GM19239 (cell line): ENCODE measurements at regions not wholly inside any gene's neighbourhood (a gene's known extent, or its start where the extent isn't known, plus 50 kb on each side); places are given as distances from the start of the nearest gene placed in this dataset.

ENCODE experiments used
- DNase-seq: peaks from one replicate; pipeline ENCODE4 v3.0.0; 2011; ENCODE audit warnings: low spot score; ENCODE audit not compliant: insufficient read length
- FAIRE-seq: peaks from 2 replicates; lab custom pipeline; 2011; peaks lifted over from hg19 to GRCh38; lab: Jason Lieb, UNC

DNA sequence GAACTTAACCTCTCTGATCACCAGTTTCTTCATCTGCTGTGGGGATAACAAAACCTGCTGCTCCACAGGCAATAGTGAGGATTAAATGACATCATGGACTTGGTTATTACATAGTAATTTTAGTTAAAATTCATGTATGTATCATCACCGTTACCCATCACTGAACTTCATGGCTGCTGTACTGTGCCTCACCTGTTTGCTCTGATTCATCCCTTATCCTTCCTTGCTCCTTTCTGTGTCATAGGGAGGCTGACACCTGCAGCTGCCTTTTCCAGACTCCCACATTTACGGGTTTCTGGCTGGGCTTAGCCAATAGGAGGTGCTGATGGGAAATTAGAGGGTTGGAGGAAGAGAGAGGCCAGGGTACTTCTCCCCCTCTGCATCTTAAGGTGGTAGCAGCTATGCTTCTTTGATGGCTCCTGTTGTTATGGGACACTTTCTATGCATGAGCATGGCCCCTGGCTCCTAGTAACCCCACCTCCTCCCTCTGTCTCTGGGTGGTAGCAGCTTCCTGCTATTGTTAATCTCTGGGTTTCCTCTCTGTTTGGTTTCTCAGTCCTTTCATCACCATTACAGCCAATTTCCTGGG lies 332.1 kb downstream of the DHX35 start:
- DNase-seq (no peak), FAIRE-seq (no peak)

- FAIRE-seq, result no peak
- no peak for DNase-seq
Measured at GRCh38 chr20:39292193-39292736, 330.1 kb downstream of the DHX35 start.

- DNase-seq (no peak), FAIRE-seq (no peak)
Measured at GRCh38 chr20:39291301-39291700, 329.2 kb downstream of the DHX35 start.

- FAIRE-seq (no peak), DNase-seq (no peak)
Measured at GRCh38 chr20:39290575-39290974, 328.4 kb downstream of the DHX35 start.

- no peak for FAIRE-seq
- no peak for DNase-seq
Measured at GRCh38 chr20:39289831-39290230, 327.7 kb downstream of the DHX35 start.

GRCh38 chr20:39289316-39289715 lies 327.2 kb downstream of the DHX35 start:
- FAIRE-seq, result no peak
- peak; percentile 16 for DNase-seq

GRCh38 chr20:39283464-39283863 lies 321.3 kb downstream of the DHX35 start:
- no peak for FAIRE-seq
- no peak for DNase-seq

GRCh38 chr20:39282619-39283092 lies 320.5 kb downstream of the DHX35 start:
- FAIRE-seq (no peak), DNase-seq (no peak)

DNA sequence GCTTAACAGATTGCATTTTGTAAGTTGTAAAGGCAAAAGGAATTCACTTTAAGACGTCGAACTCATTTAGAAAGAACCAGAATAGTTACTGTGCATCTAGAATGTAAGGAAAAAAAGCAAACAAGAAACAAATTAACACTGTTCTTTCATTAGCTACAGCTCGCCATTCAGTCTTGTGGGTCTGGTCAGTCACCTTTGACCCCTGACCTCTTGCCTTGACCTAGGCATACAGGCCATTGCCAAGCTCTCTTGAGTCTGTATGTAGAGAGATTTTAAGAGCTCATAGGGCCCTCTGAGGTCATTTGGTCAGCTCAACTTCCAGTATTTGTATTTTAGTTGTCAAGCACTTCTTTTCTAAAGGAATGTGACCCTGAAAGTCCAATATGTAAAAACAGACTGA lies 318.7 kb downstream of the DHX35 start:
- FAIRE-seq, result no peak
- no peak for DNase-seq

DNA sequence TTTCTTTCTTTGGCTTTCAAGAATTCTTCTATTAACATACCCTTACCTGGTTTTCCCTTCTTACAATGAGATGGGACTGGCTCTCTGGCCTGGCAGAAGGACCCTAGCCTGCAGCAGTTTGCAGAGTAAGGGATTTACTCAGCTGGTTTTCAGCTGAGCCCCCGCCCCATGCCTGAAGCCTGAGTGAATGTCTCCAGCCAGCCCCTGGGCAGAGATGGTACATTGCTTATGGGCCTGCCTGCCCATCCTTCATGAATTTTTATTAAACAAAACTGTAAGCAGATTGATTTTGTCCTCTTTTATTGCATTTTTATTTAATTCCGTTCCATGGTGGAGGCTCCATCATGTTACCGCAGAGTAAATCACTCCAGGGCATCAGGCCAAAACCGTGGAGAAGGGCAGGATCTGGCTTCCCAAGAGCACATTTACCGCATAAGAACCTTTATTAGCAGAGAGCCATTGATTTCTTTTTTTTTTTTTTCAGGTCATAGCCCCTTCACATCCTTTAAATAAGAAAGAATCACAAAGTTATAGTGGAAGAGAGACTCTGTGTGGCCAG lies 316.2 kb downstream of the DHX35 start:
- DNase-seq (no peak), FAIRE-seq (no peak)

DNA sequence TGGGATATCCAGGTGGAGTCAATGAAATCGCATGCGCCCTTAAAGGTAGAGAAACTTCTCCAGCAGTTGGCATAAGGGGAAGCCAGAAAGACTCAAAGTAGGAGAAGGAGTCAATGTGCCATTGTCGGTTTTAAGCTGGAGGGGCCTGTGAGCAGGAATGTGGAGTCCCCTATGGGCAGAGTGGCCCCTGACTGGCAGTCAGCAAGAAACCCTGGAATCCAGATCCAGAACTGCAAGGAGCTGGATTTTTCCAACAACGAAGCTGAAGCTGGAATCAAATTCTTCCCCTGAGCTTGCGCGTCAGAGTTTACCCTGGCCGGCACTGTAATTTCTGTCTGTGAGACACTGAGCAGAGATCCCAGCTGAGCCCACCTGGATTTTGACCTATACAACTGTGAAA lies 315.0 kb downstream of the DHX35 start:
- FAIRE-seq (no peak), DNase-seq (no peak)

GRCh38 chr20:39270837-39271604 lies 308.9 kb downstream of the DHX35 start:
- FAIRE-seq (no peak), DNase-seq (no peak)

DNA sequence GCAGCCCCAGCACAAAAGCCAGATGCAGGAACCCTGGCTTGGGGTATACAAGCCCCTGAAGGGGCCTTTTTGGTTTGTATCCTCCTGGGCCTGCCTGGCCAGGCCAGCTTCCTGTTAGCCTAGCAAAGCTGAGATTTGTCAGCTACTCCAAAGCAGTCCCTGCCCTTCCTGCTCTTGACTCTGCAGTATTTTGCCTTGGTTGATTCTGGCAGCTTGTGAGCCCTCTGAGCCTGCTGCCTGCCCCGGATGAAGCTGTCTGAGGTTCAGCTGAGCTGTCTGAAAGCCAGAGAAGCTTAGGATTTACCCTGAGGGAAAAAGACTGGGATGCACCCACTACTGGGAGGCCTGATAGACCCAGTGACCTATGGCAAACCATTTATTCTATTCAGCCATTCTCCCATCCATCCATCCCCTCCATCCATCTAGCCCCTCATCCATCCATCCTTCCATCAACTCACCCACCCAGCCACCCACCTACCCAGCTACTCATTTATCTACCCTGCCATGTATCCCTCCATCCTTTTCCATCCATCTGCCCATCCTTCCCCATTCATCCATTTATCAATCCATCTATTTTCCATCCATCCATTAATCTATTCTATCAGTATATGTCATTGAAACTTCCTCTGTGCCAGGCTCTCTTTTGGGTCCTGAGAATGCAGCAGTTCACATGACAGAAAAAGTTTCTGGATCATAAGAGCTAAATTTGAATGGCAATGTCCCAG lies 307.5 kb downstream of the DHX35 start:
- DNase-seq (no peak), FAIRE-seq (no peak)

- no peak for FAIRE-seq
- peak; percentile 35 for DNase-seq
Measured at GRCh38 chr20:39268981-39269461, 306.9 kb downstream of the DHX35 start.

- no peak for DNase-seq
- no peak for FAIRE-seq
Measured at GRCh38 chr20:39268491-39268951, 306.4 kb downstream of the DHX35 start.

- DNase-seq (no peak), FAIRE-seq (no peak)
Measured at GRCh38 chr20:39266989-39267388, 304.8 kb downstream of the DHX35 start.

DNA sequence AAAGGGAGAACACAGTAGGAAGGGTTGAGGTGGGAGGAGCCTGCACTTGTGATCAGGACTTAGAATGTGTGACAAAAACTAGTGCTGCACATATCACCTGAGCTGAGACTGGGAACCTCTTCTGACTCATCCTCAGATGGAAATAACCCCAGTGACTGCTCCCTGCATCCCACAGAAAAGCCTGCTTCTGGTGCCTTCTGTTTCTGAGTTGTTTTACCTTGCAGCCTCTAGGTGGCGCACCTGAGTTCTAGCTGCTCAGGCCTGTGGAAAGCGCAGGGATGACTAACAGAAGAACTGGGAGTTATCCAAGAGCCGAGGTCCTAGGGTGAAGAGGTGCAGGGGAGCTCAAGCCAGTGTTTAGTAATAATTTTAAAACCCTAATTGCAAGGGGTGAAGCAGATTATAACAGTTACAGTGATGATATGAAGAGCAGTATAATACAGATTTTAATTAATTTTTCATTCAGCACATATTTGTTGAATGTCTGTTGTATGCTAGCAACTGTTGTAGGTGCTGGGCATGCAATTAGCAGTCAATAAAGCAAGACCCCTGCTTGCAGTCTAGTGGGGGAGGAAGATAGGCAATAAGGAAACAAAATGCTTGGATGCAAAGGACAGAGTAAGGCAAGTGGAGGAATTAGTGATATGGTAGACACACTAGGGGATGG lies 302.5 kb downstream of the DHX35 start:
- peak; percentile 71 for FAIRE-seq
- DNase-seq, result peak; percentile 44

- no peak for DNase-seq
- no peak for FAIRE-seq
Measured at GRCh38 chr20:39263076-39263475, 300.9 kb downstream of the DHX35 start.

- no peak for DNase-seq
- FAIRE-seq, result no peak
Measured at GRCh38 chr20:39259808-39260207, 297.7 kb downstream of the DHX35 start.
